Astrocyte (in vitro differentiated cells and primary cell): ENCODE measurements at regions not wholly inside any gene's neighbourhood (a gene's known extent, or its start where the extent isn't known, plus 50 kb on each side); places are given as distances from the start of the nearest gene placed in this dataset.

ENCODE experiments used
- DNase-seq: peaks from one replicate; pipeline ENCODE4 v3.0.0-alpha.2; 2010; ENCODE audit warnings: low read depth
- FAIRE-seq: peaks from 2 replicates; lab custom pipeline; 2011; peaks lifted over from hg19 to GRCh38; lab: Jason Lieb, UNC
- H2AFZ ChIP-seq: 2 replicates; pipeline ENCODE4 v1.6.0; 2012; ENCODE audit warnings: low read depth, low read length, inconsistent platforms
- H3K27ac ChIP-seq: 2 replicates; pipeline ENCODE4 v1.5.1; 2011; ENCODE audit warnings: low read depth, low read length, inconsistent platforms
- H3K27me3 ChIP-seq: 2 replicates; pipeline ENCODE4 v1.6.0; 2011; ENCODE audit warnings: low read length, inconsistent platforms; ENCODE audit not compliant: insufficient read depth
- H3K36me3 ChIP-seq: 2 replicates; pipeline ENCODE4 v1.5.1; 2011; ENCODE audit warnings: low read length, inconsistent platforms; ENCODE audit not compliant: insufficient read depth
- H3K4me1 ChIP-seq: 2 replicates; pipeline ENCODE4 v1.5.1; 2011; ENCODE audit warnings: low read length, inconsistent platforms; ENCODE audit not compliant: insufficient read depth
- H3K4me2 ChIP-seq: 2 replicates; pipeline ENCODE4 v1.6.0; 2012; ENCODE audit warnings: low read length, inconsistent platforms
- H3K4me3 ChIP-seq: 2 replicates; pipeline ENCODE4 v1.5.1; 2011; ENCODE audit warnings: low read depth, mild to moderate bottlenecking, low read length, inconsistent platforms; ENCODE audit not compliant: insufficient read depth
- H3K79me2 ChIP-seq: 2 replicates; pipeline ENCODE4 v1.6.0; 2012; ENCODE audit warnings: mild to moderate bottlenecking, low read length, inconsistent platforms; ENCODE audit not compliant: insufficient read depth
- H3K9ac ChIP-seq: 2 replicates; pipeline ENCODE4 v1.6.0; 2012; ENCODE audit warnings: mild to moderate bottlenecking, low read length, inconsistent platforms
- H3K9me3 ChIP-seq: 2 replicates; pipeline ENCODE4 v1.5.1; 2012; ENCODE audit warnings: low read depth, mild to moderate bottlenecking, low read length, inconsistent platforms; ENCODE audit not compliant: insufficient read depth
- H4K20me1 ChIP-seq: 2 replicates; pipeline ENCODE4 v1.6.0; 2012; ENCODE audit warnings: low read length, inconsistent platforms; ENCODE audit not compliant: insufficient read depth
- H3K27ac Mint-ChIP-seq: one replicate; pipeline ENCODE4 v1.8.0; 2021; ENCODE audit warnings: mild to moderate bottlenecking, mixed read lengths; ENCODE audit not compliant: unreplicated experiment
- H3K27me3 Mint-ChIP-seq: one replicate; pipeline ENCODE4 v1.8.0; 2021; ENCODE audit warnings: low read depth, mixed read lengths; ENCODE audit not compliant: unreplicated experiment
- H3K36me3 Mint-ChIP-seq: one replicate; pipeline ENCODE4 v1.8.0; 2021; ENCODE audit warnings: low read depth, mixed read lengths; ENCODE audit not compliant: unreplicated experiment
- H3K4me1 Mint-ChIP-seq: one replicate; pipeline ENCODE4 v1.8.0; 2021; ENCODE audit warnings: low read depth, mixed read lengths; ENCODE audit not compliant: unreplicated experiment
- H3K4me3 Mint-ChIP-seq: one replicate; pipeline ENCODE4 v1.8.0; 2021; ENCODE audit warnings: mild to moderate bottlenecking, moderate library complexity, mixed read lengths; ENCODE audit not compliant: unreplicated experiment
- H3K9me3 Mint-ChIP-seq: one replicate; pipeline ENCODE4 v1.8.0; 2021; ENCODE audit warnings: mild to moderate bottlenecking, mixed read lengths; ENCODE audit not compliant: unreplicated experiment
- EZH2 ChIP-seq: IDR thresholded peaks from 2 replicates; pipeline ENCODE4 v1.6.1; 2012; ENCODE audit warnings: mild to moderate bottlenecking, low read length, inconsistent platforms; ENCODE audit not compliant: insufficient read depth
- TF ChIP-seq, protein P1 (sequence below): IDR thresholded peaks from 2 replicates; pipeline ENCODE4 v1.5.1; 2011; ENCODE audit warnings: low read depth, mild to moderate bottlenecking, inconsistent platforms, low read length, moderate library complexity; ENCODE audit not compliant: insufficient read depth

- Mint-ChIP-seq H3K36me3 (no peaks in the 10 kb centered on the region), H3K4me1 (no peaks in the 10 kb centered on the region), H3K4me3 (no peak overlapping the region), H3K9me3 (no peaks in the 10 kb centered on the region), H3K27ac (no peak overlapping the region), H3K27me3 (peaks cover 1% of the 10 kb centered on the region)
- Histone ChIP-seq H2AFZ (no peak overlapping the region), H4K20me1 (no peaks in the 10 kb centered on the region), H3K4me3 (no peak overlapping the region), H3K4me2 (no peak overlapping the region), H3K9me3 (no peaks in the 10 kb centered on the region), H3K27me3 (no peaks in the 10 kb centered on the region), H3K36me3 (no peaks in the 10 kb centered on the region), H3K27ac (no peak overlapping the region), H3K79me2 (no peaks in the 10 kb centered on the region), H3K4me1 (no peaks in the 10 kb centered on the region), H3K9ac (no peak overlapping the region)
- no peak for DNase-seq
- TF ChIP-seq, protein P1, sequence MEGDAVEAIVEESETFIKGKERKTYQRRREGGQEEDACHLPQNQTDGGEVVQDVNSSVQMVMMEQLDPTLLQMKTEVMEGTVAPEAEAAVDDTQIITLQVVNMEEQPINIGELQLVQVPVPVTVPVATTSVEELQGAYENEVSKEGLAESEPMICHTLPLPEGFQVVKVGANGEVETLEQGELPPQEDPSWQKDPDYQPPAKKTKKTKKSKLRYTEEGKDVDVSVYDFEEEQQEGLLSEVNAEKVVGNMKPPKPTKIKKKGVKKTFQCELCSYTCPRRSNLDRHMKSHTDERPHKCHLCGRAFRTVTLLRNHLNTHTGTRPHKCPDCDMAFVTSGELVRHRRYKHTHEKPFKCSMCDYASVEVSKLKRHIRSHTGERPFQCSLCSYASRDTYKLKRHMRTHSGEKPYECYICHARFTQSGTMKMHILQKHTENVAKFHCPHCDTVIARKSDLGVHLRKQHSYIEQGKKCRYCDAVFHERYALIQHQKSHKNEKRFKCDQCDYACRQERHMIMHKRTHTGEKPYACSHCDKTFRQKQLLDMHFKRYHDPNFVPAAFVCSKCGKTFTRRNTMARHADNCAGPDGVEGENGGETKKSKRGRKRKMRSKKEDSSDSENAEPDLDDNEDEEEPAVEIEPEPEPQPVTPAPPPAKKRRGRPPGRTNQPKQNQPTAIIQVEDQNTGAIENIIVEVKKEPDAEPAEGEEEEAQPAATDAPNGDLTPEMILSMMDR = no peak
- TF ChIP-seq EZH2 = no peak
- no peak for FAIRE-seq
Measured at GRCh38 chr1:195428927-195429326, 1179.3 kb downstream of the KCNT2 start.

GRCh38 chr1:195415584-195415983 is 1192.7 kb downstream of the KCNT2 start:
- FAIRE-seq (no peak), DNase-seq (no peak)
- Mint-ChIP-seq H3K4me3 (no peak overlapping the region), H3K27ac (no peak overlapping the region), H3K27me3 (no peaks in the 10 kb centered on the region), H3K4me1 (no peaks in the 10 kb centered on the region), H3K36me3 (no peaks in the 10 kb centered on the region), H3K9me3 (no peaks in the 10 kb centered on the region)
- H3K4me1 ChIP-seq = no peaks in the 10 kb centered on the region
- no peaks in the 10 kb centered on the region for H4K20me1 ChIP-seq
- H3K9ac ChIP-seq = no peak overlapping the region
- no peaks in the 10 kb centered on the region for H3K9me3 ChIP-seq
- no peak overlapping the region for H3K27ac ChIP-seq
- H3K79me2 ChIP-seq = no peaks in the 10 kb centered on the region
- no peak overlapping the region for H3K4me3 ChIP-seq
- H3K4me2 ChIP-seq = no peak overlapping the region
- H3K36me3 ChIP-seq = no peaks in the 10 kb centered on the region
- TF ChIP-seq EZH2 = no peak
- TF ChIP-seq, protein P1 = no peak
- H2AFZ ChIP-seq = no peak overlapping the region
- no peaks in the 10 kb centered on the region for H3K27me3 ChIP-seq

DNA sequence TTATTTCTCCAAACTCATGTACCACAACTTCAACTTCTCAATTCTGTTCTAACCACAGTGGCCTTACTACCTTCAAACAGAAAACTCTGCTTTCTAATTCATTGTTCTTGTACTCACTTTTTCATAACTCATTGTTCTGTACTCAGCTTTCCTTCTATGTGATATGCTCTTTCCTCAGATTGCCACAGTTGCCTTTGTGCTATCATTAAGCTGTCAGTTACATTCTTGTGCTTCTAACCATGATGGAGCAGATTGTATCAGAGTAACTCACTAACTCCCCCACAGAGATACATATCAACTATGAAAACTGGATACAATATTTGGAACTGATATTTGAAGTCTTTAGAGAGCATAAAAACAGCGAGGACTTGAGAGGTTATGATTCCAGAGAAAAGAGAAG is 1213.7 kb downstream of the KCNT2 start:
- no peaks in the 10 kb centered on the region for H3K9me3 ChIP-seq
- no peak for FAIRE-seq
- Mint-ChIP-seq H3K36me3 (no peaks in the 10 kb centered on the region), H3K4me3 (no peak overlapping the region), H3K27ac (no peak overlapping the region), H3K27me3 (no peaks in the 10 kb centered on the region), H3K9me3 (no peaks in the 10 kb centered on the region), H3K4me1 (no peaks in the 10 kb centered on the region)
- H4K20me1 ChIP-seq = no peaks in the 10 kb centered on the region
- H3K27ac ChIP-seq = no peak overlapping the region
- no peaks in the 10 kb centered on the region for H3K36me3 ChIP-seq
- no peaks in the 10 kb centered on the region for H3K4me1 ChIP-seq
- no peak overlapping the region for H3K4me3 ChIP-seq
- no peak overlapping the region for H3K4me2 ChIP-seq
- no peak for TF ChIP-seq EZH2
- TF ChIP-seq, protein P1 = no peak
- no peaks in the 10 kb centered on the region for H3K79me2 ChIP-seq
- H3K9ac ChIP-seq = no peak overlapping the region
- H2AFZ ChIP-seq = no peak overlapping the region
- no peak for DNase-seq
- H3K27me3 ChIP-seq = no peaks in the 10 kb centered on the region
